H9 (cell line): ENCODE measurements at regions not wholly inside any gene's neighbourhood (a gene's known extent, or its start where the extent isn't known, plus 50 kb on each side); places are given as distances from the start of the nearest gene placed in this dataset.

Experiments used
- DNase-seq: peaks from one replicate; pipeline ENCODE4 v3.0.0-alpha.2; 2017
- H2AFZ ChIP-seq: one replicate; pipeline ENCODE4 v1.6.1; 2013; ENCODE audit warnings: mild to moderate bottlenecking, low read length, control low read depth, moderate library complexity
- H2AK5ac ChIP-seq: 2 replicates; pipeline ENCODE4 v1.6.1; 2013; ENCODE audit warnings: low read length, control low read depth, mixed read lengths; ENCODE audit not compliant: insufficient read length
- H2BK120ac ChIP-seq: one replicate; pipeline ENCODE4 v1.6.1; 2013; ENCODE audit warnings: low read depth, mild to moderate bottlenecking, low read length, control low read depth, inconsistent platforms; ENCODE audit not compliant: poor library complexity, severe bottlenecking
- H2BK12ac ChIP-seq: 2 replicates; pipeline ENCODE4 v1.6.1; 2013; ENCODE audit warnings: low read length, control low read depth, mixed read lengths, low read depth; ENCODE audit not compliant: insufficient read length
- H2BK15ac ChIP-seq: 2 replicates; pipeline ENCODE4 v1.6.1; 2013; ENCODE audit warnings: low read depth, low read length, control low read depth
- H2BK20ac ChIP-seq: one replicate; pipeline ENCODE4 v1.6.1; 2013; ENCODE audit warnings: low read depth, mild to moderate bottlenecking, low read length, control low read depth, inconsistent platforms; ENCODE audit not compliant: poor library complexity, severe bottlenecking
- H2BK5ac ChIP-seq: 2 replicates; pipeline ENCODE4 v1.6.1; 2013; ENCODE audit warnings: low read length, control low read depth, mixed read lengths; ENCODE audit not compliant: insufficient read length
- H3K14ac ChIP-seq: 2 replicates; pipeline ENCODE4 v1.6.1; 2013; ENCODE audit warnings: low read length, control low read depth; ENCODE audit not compliant: insufficient read depth
- H3K18ac ChIP-seq: 2 replicates; pipeline ENCODE4 v1.6.1; 2013; ENCODE audit warnings: low read depth, mild to moderate bottlenecking, mixed read lengths, low read length, control low read depth; ENCODE audit not compliant: insufficient read length
- H3K23ac ChIP-seq: 2 replicates; pipeline ENCODE4 v1.6.1; 2013; ENCODE audit warnings: low read length, control low read depth, mixed read lengths, low read depth; ENCODE audit not compliant: insufficient read length
- H3K23me2 ChIP-seq: 2 replicates; pipeline ENCODE4 v1.6.1; 2013; ENCODE audit warnings: low read depth, mild to moderate bottlenecking, mixed read lengths, low read length, control low read depth; ENCODE audit not compliant: insufficient read length, poor library complexity, severe bottlenecking
- H3K27ac ChIP-seq: 2 replicates; pipeline ENCODE4 v1.5.1; 2013; ENCODE audit warnings: low read length, control low read depth, mixed read lengths, low read depth; ENCODE audit not compliant: insufficient read length
- H3K27me3 ChIP-seq: 2 replicates; pipeline ENCODE4 v1.6.1; 2013; ENCODE audit warnings: low read length, control low read depth, inconsistent platforms; ENCODE audit not compliant: insufficient read depth
- H3K4ac ChIP-seq: 2 replicates; pipeline ENCODE4 v1.6.1; 2013; ENCODE audit warnings: low read depth, mild to moderate bottlenecking, control low read depth, inconsistent platforms, low read length, moderate library complexity
- H3K4me1 ChIP-seq: 2 replicates; pipeline ENCODE4 v1.6.1; 2013; ENCODE audit warnings: low read length, control low read depth, inconsistent platforms; ENCODE audit not compliant: insufficient read depth
- H3K4me2 ChIP-seq: 2 replicates; pipeline ENCODE4 v1.6.1; 2013; ENCODE audit warnings: low read length, control low read depth, mixed read lengths; ENCODE audit not compliant: insufficient read length, insufficient read depth
- H3K56ac ChIP-seq: 2 replicates; pipeline ENCODE4 v1.6.1; 2013; ENCODE audit warnings: low read depth, mild to moderate bottlenecking, mixed read lengths, low read length, control low read depth; ENCODE audit not compliant: insufficient read length
- H3K79me1 ChIP-seq: 2 replicates; pipeline ENCODE4 v1.6.1; 2013; ENCODE audit warnings: low read depth, mild to moderate bottlenecking, moderate library complexity, low read length, control low read depth, inconsistent platforms; ENCODE audit not compliant: insufficient read depth, poor library complexity, severe bottlenecking
- H3K79me2 ChIP-seq: 2 replicates; pipeline ENCODE4 v1.6.1; 2013; ENCODE audit warnings: low read length, control low read depth, inconsistent platforms; ENCODE audit not compliant: insufficient read depth
- H3K9ac ChIP-seq: 2 replicates; pipeline ENCODE4 v1.6.1; 2013; ENCODE audit warnings: low read length, control low read depth, mixed read lengths; ENCODE audit not compliant: insufficient read length; ENCODE audit errors: extremely low read depth
- H3K9me3 ChIP-seq: one replicate; pipeline ENCODE4 v1.6.1; 2013; ENCODE audit warnings: low read depth, low read length, inconsistent platforms; ENCODE audit not compliant: control insufficient read depth
- H3T11ph ChIP-seq: one replicate; pipeline ENCODE4 v1.6.1; 2013; ENCODE audit warnings: mild to moderate bottlenecking, low read length, control low read depth, inconsistent platforms
- H4K20me1 ChIP-seq: one replicate; pipeline ENCODE4 v1.6.1; 2013; ENCODE audit not compliant: control insufficient read depth, insufficient read length, insufficient read depth
- H4K5ac ChIP-seq: 2 replicates; pipeline ENCODE4 v1.6.1; 2013; ENCODE audit warnings: low read depth, mild to moderate bottlenecking, mixed read lengths, low read length, control low read depth; ENCODE audit not compliant: insufficient read length
- H4K8ac ChIP-seq: replicated peaks from 2 replicates; pipeline ENCODE4 v1.6.1; 2013; ENCODE audit warnings: low read length, control low read depth, mixed read lengths, low read depth; ENCODE audit not compliant: insufficient read length
- H4K91ac ChIP-seq: 2 replicates; pipeline ENCODE4 v1.6.1; 2013; ENCODE audit warnings: low read depth, mild to moderate bottlenecking, moderate library complexity, mixed read lengths, low read length, control low read depth; ENCODE audit not compliant: insufficient read length
- H3K27ac Mint-ChIP-seq, 3 experiments: 2 replicates in 2 of 3; 3 replicates in 1 of 3; pipeline ENCODE4 v1.8.0; 2020 to 2021; ENCODE audit warnings: mixed read lengths in 3 of 3, mild to moderate bottlenecking in 1 of 3, moderate library complexity in 1 of 3
- H3K27me3 Mint-ChIP-seq: 2 replicates; pipeline ENCODE4 v1.8.0; 2021; ENCODE audit warnings: low read depth, mild to moderate bottlenecking, moderate library complexity, mixed read lengths
- H3K36me3 Mint-ChIP-seq, 3 experiments: 2 replicates in 2 of 3; 3 replicates in 1 of 3; pipeline ENCODE4 v1.8.0; 2020 to 2021; ENCODE audit warnings: low read depth in 3 of 3, mixed read lengths in 3 of 3; ENCODE audit not compliant: insufficient read depth in 1 of 3
- H3K4me1 Mint-ChIP-seq, 2 experiments: 2 replicates each; pipeline ENCODE4 v1.8.0; 2020; ENCODE audit warnings: mixed read lengths in 2 of 2
- H3K4me3 Mint-ChIP-seq, 2 experiments: 2 replicates in 1 of 2; 3 replicates in 1 of 2; pipeline ENCODE4 v1.8.0; 2020 to 2021; ENCODE audit warnings: mild to moderate bottlenecking in 2 of 2, mixed read lengths in 2 of 2, moderate library complexity in 1 of 2
- H3K9me3 Mint-ChIP-seq, 2 experiments: 2 replicates in 1 of 2; 3 replicates in 1 of 2; pipeline ENCODE4 v1.8.0; 2020; ENCODE audit warnings: mild to moderate bottlenecking in 2 of 2, mixed read lengths in 2 of 2, moderate library complexity in 1 of 2
- WGBS: extraction: QIAGEN DNeasy Blood & Tissue Kit; methylation state at CpG from one replicate; pipeline ENCODE4 v1.1.7; 2013; ENCODE audit warnings: missing lambda C conversion rate, low lambda C conversion rate, mixed read lengths; ENCODE audit not compliant: insufficient read length; ENCODE audit errors: extremely low coverage; 5-methylcytosine and 5-hydroxymethylcytosine counted together
- TF ChIP-seq, protein P1 (sequence below): fragments of 200-600 bp; sonication (generic); conservative IDR thresholded peaks from 3 replicates; pipeline ENCODE4 v1.8.0; 2021; ENCODE audit warnings: antibody characterized with exemption, mild to moderate bottlenecking

DNA sequence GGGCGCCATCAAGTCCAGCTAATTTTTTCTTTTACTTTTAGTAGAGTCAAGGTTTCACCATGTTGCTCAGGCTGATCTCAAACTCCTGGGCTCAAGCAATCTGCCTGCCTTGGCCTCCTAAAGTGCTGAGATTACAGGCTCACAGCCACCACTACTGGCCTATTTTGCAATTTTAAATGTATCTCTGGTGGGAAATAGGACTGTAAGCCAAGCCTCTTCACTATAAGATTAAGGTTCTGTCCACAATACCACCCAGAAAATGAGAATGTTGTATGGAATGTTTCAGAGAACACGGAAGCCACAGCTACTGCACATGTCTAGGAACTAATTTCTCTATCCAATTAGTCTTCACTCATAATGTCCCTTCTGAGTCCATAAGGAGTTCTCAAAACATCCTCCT lies 607.3 kb downstream of the PRELID2 start:
- H3K23me2 ChIP-seq: no peaks in the 10 kb centered on the region
- H3K27me3 ChIP-seq: no peaks in the 10 kb centered on the region
- H3K27ac ChIP-seq: no peak overlapping the region
- no peaks in the 10 kb centered on the region for H3K4me1 ChIP-seq
- H2BK5ac ChIP-seq: no peak overlapping the region
- H3K79me2 ChIP-seq: no peaks in the 10 kb centered on the region
- H3K9ac ChIP-seq: no peak overlapping the region
- no peaks in the 10 kb centered on the region for H3K9me3 Mint-ChIP-seq
- H4K20me1 ChIP-seq: no peaks in the 10 kb centered on the region
- H4K8ac ChIP-seq: no peak overlapping the region
- no peak for DNase-seq
- no peaks in the 10 kb centered on the region for H3K79me1 ChIP-seq
- H4K5ac ChIP-seq: no peak overlapping the region
- H2AFZ ChIP-seq: no peak overlapping the region
- H3K36me3 Mint-ChIP-seq: no peaks in the 10 kb centered on the region
- no peak overlapping the region for H4K91ac ChIP-seq
- no peak overlapping the region for H2BK15ac ChIP-seq
- TF ChIP-seq, protein P1, sequence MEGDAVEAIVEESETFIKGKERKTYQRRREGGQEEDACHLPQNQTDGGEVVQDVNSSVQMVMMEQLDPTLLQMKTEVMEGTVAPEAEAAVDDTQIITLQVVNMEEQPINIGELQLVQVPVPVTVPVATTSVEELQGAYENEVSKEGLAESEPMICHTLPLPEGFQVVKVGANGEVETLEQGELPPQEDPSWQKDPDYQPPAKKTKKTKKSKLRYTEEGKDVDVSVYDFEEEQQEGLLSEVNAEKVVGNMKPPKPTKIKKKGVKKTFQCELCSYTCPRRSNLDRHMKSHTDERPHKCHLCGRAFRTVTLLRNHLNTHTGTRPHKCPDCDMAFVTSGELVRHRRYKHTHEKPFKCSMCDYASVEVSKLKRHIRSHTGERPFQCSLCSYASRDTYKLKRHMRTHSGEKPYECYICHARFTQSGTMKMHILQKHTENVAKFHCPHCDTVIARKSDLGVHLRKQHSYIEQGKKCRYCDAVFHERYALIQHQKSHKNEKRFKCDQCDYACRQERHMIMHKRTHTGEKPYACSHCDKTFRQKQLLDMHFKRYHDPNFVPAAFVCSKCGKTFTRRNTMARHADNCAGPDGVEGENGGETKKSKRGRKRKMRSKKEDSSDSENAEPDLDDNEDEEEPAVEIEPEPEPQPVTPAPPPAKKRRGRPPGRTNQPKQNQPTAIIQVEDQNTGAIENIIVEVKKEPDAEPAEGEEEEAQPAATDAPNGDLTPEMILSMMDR: no peak
- no CpG with 5 or more reads among the region's 2 CpGs for WGBS
- H3K27ac Mint-ChIP-seq: no peak overlapping the region
- no peak overlapping the region for H3K4me2 ChIP-seq
- H3K23ac ChIP-seq: no peak overlapping the region
- H3K27me3 Mint-ChIP-seq: no peaks in the 10 kb centered on the region
- no peak overlapping the region for H2BK20ac ChIP-seq
- H3K14ac ChIP-seq: no peak overlapping the region
- H3K4me3 Mint-ChIP-seq: no peak overlapping the region
- no peak overlapping the region for H3T11ph ChIP-seq
- no peak overlapping the region for H2BK12ac ChIP-seq
- no peak overlapping the region for H2BK120ac ChIP-seq
- H2AK5ac ChIP-seq: no peak overlapping the region
- no peak overlapping the region for H3K18ac ChIP-seq
- H3K4ac ChIP-seq: no peak overlapping the region
- peaks cover 0 to 4% of the 10 kb centered on the region in 2 experiments; a peak in 1 of 4 replicates for H3K4me1 Mint-ChIP-seq
- no peaks in the 10 kb centered on the region for H3K9me3 ChIP-seq
- H3K56ac ChIP-seq: no peak overlapping the region
